Urothelium cell line (cell line): ENCODE measurements at regions not wholly inside any gene's neighbourhood (a gene's known extent, or its start where the extent isn't known, plus 50 kb on each side); places are given as distances from the start of the nearest gene placed in this dataset.
A peak's percentile ranks its signal among the peaks of the same experiment; 100 is the strongest.

ENCODE experiments used
- DNase-seq: peaks from one replicate; pipeline ENCODE4 v3.0.0; 2011; ENCODE audit warnings: low spot score, mixed read lengths
- FAIRE-seq: peaks from 2 replicates; lab custom pipeline; 2011; peaks lifted over from hg19 to GRCh38; lab: Jason Lieb, UNC

DNA sequence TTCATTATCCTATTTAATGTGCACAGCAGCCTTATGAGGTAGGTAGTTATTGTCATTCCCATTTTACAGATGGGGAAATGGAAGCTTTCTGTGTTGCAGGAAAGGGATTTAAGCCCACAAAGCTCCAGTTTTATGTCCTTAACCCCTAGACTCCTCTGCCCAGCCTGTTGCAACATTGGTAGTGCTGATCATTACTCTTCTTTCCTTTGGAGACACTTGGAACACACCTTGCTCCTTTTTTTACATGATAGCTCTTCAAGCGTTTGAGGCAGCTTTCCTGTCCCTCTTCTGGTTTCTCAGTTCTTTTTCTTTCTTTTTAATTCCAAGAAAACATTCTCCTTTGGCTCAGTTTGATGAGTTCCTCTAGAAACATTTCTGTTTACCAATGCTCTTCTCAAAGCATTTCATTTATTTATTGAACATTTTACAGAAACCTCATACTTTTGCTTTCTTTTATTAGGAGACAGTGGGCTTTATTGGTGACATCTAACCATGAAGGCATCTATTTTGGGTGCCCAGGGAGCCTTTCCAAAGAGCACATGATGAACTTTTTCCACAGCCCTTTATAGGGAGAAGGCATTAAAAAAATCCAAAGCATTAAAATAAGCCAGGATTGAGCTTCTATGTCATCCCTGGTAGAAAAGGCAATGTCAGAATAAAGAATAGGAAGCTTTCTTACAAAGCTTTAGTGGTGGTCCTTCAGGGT, 218.0 kb downstream of the TMEM38B start:
- no peak for FAIRE-seq
- DNase-seq = no peak

DNA sequence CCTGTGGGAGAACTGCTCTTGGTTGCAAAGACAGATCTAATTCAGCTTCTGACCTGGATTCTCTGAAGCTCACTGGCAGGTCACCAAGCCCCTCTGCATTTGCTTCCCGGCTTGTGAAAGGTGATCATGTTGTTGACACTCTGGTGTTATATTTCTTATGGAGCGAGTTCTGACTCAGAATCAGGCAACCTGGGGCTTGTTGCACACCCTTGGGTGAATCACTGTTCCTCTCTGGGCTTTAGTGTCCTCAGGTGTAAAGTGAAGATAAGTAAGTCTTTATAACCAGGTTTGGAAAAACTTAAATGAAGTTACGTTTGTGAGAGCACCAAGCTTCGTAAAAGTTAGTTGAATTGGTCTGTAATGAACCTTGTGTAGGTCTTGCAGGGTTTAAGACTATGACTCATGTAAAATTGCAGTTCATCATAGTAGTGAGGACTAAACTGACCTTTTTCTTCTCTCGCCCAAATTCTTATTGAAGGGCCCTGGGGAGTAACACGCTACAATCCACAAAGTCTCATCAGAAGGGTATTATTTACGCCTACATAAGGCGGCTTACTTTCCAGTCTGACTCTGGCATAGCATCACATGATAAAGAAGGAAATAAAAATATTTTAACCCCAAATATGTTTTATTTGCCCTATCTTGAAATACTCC, 218.6 kb downstream of the TMEM38B start:
- DNase-seq = peak; percentile 57
- FAIRE-seq = no peak

DNA sequence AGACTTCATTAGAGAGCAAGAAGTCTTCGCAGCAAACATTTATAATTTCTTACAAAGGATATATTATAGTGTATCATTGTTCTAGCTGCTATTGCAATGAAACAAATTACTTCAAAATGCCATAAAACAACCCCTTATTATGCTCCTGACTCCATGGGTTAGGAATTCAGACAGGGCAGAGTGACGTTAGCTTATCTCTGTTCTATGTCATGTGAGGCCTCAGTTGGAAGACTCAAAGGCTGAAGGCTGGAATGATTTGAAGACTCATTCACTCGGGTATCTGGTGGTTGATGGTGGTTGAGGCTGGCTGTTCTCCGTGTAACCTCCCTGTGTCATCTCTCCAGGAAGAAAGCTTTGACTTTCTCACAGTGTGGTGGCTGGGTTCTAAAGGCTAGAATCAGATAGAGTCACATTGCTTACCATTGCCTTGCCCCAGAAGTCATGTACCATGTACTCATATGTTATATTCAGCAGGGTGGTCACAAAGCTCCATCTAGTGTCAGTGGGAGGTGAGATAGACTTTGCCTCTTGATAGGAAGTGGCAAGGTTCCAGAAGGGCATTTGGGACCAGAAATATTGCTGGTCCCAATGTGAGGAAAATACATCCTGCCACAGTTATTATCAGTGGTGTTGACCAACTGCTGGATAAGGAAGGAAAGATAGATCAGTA, 226.9 kb downstream of the TMEM38B start:
- FAIRE-seq (no peak), DNase-seq (no peak)

DNA sequence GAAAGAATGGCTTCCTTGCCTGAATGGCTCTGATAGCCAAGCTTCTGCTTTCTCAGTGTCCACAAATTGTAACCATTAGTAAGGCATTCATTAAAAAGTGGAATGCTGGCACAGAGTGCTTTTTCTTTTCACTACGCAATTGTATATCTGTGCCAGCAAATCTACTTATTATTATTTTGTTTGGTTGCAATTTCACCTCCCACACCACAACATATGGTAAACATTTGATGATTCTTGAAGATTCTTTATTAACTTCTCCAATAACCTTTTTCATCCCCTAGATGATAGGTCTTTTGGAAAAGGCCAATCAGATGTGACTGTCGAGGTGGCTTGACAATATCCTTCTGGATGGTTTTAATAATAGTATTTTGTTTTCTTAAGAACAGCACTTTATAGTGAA, 234.1 kb downstream of the TMEM38B start:
- no peak for FAIRE-seq
- no peak for DNase-seq

- DNase-seq = no peak
- FAIRE-seq = no peak
Measured at GRCh38 chr9:105930011-105930627, 235.8 kb downstream of the TMEM38B start.

GRCh38 chr9:105932276-105932675, 237.9 kb downstream of the TMEM38B start:
- FAIRE-seq = no peak
- DNase-seq = no peak

DNA sequence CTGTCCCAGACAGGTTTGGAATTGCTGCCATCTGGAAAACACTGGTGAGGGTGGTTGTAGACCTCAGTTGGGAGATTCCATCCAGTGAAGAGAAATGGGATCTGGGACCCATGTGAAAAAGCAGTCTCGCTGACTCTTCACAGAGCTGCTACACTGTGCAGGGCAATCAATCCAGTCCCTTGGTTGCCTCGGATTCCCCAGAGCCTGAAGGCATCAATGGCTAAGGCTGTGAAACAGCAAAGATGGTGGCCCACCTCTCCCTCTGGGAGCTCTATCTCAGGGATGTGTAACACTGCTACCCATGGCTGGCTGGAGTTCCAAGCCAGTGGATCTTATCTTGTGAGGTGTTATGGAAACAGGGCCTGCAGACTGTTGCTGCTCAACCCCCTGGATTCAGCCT, 256.1 kb downstream of the TMEM38B start:
- FAIRE-seq (no peak), DNase-seq (no peak)

DNA sequence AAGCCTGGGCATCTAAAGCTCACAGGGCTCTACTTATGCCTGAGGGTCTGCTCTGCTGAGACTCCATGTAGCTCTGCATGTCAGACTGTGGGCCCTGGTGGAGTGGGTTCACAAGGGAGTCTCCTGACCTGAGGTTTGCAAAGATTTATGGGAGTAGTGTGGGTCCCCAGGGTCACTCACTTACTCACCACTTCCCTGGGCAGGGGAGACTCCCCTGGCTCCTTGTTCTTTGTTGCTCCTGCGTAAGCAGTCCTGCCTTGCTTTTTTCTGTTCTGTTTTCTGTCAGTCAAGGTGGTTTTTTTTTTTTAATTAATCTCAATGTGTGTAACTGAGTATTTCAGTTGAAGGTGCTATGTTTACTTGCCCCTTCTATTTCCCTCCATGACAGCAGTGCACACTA, 256.6 kb downstream of the TMEM38B start:
- DNase-seq (no peak), FAIRE-seq (no peak)

DNA sequence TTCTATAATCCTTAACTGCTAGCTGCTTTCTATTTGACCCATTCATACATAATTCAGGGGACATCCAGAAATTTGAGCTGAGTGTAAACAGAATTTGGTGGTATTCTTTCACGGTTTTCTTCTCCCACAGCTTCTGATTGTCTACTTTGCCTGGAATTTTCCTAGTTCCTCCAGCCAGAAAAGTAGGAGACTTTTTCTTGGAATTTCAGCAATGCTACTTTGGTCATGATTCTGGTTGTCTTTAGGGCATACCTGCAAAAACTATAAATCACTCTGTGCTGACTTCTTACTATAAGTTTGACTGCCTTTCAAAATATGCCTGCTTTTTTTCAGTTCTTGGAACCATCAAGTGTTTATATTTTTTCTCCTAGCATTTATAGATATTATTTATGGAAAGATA, 260.2 kb downstream of the TMEM38B start:
- FAIRE-seq (no peak), DNase-seq (no peak)

DNA sequence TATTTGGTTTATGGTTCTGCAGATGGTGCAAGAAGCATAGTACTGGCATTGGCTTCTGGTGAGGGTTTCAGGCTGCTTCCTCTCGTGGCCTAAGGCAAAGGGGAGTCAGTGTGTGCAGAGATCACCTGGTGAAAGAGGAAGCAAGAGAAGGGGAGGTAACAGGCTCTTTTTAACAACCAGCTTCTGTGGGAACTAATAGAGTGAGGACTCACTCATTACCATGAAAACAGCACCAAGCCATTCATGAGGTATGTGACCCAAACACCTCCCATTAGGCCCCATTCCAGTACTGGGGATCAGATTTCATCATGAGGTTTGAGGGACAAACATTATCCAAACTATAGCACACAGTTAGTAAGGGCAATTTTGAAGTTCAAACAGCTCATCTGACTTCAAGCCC, 263.5 kb downstream of the TMEM38B start:
- DNase-seq (no peak), FAIRE-seq (no peak)

- DNase-seq (no peak), FAIRE-seq (no peak)
Measured at GRCh38 chr9:105958587-105958986, 264.2 kb downstream of the TMEM38B start.

DNA sequence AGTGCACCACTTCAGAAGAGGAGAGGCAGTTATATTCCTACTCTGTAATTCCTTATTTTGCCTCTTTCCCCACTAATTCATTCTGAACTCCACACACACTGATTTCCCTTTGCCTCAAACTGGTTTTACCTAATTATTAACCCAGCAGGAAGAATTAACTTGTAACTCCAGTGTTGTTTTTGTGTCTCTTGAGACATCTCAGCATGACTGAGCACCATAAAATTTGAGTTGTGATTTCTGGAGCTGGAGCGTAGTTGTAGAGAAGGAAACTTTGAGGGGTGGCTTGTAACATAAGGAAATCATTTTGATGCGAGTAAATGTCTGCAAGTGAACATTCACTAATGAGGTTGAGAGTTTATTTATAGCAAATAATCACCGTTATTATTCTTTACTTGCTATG, 265.2 kb downstream of the TMEM38B start:
- DNase-seq = no peak
- no peak for FAIRE-seq

GRCh38 chr9:105963343-105964099, 269.2 kb downstream of the TMEM38B start:
- DNase-seq = no peak

GRCh38 chr9:105964156-105964555, 269.8 kb downstream of the TMEM38B start:
- FAIRE-seq (no peak), DNase-seq (no peak)

More at GRCh38 chr9:105963343-105964099, 269.2 kb downstream of the TMEM38B start:
- no peak for FAIRE-seq

DNA sequence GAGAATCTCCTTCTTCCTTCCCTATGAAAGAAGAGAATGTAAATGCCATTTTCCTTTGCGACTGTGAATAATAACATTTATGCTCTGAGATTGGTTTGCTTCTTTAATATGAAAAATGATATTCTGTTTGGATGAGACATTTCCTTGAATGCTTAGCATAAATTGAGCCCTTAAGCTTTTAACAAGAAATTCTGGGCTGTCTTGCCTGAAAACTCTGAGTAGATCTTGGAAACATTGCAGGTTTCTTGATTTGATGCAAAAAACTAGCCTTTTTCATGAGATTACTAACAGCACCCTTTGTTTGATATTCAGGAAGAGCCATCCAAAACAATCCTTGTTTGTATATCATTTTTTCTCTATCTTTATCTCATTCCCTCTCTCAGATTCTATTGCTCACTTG, 272.5 kb downstream of the TMEM38B start:
- no peak for FAIRE-seq
- DNase-seq = no peak

DNA sequence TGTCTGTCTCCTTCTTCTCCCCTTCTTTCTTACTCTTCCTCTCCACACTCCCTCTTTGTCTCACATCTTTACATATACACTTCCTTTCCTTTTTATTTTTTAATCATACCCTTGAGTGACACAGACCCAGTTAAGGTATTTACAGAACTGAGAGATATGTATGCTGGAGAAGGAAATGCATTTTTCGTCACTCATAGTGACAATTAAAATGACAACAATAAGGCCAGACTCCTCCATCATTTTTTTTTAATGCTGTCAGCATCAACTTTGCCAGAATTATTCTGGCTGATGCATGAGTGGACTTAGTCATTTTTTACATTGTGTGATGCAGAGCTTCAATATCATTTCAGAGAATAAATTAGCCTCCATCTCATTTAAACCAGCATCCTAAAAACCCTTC, 272.9 kb downstream of the TMEM38B start:
- FAIRE-seq (no peak), DNase-seq (no peak)

GRCh38 chr9:105967797-105968196, 273.5 kb downstream of the TMEM38B start:
- FAIRE-seq (no peak), DNase-seq (no peak)

GRCh38 chr9:105968811-105969466, 274.6 kb downstream of the TMEM38B start:
- FAIRE-seq = no peak

DNA sequence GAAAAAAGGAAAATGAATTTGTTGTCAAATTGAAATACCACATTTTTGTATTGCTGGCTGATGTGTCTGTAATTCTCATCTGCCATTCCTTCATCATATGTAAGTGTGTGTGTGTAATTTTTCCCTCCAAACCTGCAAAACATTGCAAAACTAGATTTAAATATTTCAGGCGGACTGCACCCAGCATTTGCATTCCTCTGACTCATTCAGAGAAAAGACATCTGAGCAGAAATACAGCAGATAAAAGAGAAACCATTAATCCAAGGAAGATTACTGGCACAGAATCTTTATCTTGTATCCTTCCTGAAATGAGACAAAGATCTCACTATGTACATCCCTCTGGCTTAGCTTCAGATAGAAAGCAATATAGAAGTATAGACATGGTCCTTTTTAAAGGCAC, 275.3 kb downstream of the TMEM38B start:
- FAIRE-seq = no peak
- DNase-seq = no peak

More at GRCh38 chr9:105968811-105969466, 274.6 kb downstream of the TMEM38B start:
- DNase-seq = no peak

GRCh38 chr9:105971986-105972385, 277.6 kb downstream of the TMEM38B start:
- FAIRE-seq (no peak), DNase-seq (no peak)
